GM19035 (cell line): ENCODE measurements at regions not wholly inside any gene's neighbourhood (a gene's known extent, or its start where the extent isn't known, plus 50 kb on each side); places are given as distances from the start of the nearest gene placed in this dataset.
"Not testable (repeated sequence)": the region's sequence is repeated elsewhere in the genome, so short reads cannot be mapped to it uniquely, and the experiment has no call there.

Source experiments
- ATAC-seq: cut with Tn5 transposase; IDR thresholded peaks from one replicate; pipeline ENCODE4 v1.9.1; 2021; ENCODE audit not compliant: unreplicated experiment

DNA sequence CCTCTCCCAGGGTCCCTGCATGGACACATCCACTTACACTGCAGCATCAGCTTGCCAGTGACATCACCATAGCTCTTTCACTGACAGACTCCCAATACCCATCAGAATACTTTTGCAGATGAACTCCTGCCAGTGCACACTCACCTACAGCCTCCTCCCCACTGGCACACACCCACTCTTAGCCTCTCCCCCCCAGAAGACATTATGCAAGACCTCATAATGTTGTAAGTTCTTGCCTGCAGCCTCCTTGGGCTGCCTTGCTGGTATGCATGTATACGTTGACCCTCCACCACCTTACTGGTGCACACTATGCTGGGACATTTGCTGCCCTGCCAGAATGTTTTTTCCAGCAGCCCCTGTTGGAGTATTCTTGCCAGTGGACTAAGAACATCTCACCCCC, 324.2 kb downstream of the AEBP2 start:
- ATAC-seq: no peak

DNA sequence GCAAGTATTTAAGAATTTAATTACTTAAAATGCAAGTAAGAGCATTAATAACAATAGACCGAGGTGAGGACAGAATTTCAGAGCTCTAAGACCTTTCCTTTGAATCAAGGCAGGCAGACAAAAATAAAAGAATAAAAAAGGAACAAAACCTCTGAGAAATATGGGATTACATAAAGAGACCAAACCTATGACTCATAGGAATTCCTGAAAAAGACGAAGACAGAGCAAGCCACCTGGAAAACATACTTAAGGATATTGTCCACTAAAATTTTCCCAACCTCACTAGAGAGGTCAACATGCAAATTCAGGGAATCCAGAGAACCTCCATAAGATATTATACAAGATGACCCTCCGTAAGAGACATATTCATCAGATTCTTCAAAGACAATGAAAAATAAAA, 325.1 kb downstream of the AEBP2 start:
- ATAC-seq: no peak

DNA sequence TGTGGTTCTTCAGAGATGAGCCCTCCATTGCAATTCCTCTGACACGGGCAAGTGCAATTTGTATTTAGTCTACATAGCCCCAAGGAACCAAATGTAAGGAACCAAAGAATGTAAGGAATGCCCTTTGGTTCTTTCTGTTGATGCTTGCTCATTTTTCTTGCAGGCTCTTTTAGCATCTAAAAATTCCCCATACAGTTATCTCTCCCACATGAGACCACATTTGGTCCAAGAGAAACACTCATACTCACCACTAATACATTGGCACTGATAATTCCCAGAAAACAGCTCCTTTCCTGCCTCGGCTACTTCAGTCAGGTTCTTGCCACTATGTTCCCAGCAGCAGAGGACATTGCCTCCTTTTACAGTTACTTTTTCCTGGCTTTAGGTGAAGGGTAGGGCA, 332.6 kb downstream of the AEBP2 start:
- ATAC-seq: no peak

DNA sequence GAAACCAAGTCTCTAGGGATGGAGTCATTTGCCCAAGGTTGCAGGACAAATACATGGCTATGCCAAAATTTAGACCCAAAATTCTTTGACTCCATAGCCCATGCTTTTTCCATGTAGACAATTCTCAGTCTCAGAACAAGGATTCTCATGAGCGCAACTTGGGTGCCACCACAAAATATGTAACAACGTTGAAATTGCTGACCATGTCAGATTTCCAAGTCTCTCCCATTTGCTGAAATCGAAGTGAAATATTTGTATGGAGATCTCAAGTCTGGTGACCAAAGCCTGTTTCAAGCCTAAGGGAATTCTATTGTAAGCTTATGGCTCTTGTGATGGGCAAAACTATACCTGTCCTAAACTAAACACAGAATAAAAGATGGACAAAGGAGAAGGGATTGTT, 333.5 kb downstream of the AEBP2 start:
- ATAC-seq: no peak

DNA sequence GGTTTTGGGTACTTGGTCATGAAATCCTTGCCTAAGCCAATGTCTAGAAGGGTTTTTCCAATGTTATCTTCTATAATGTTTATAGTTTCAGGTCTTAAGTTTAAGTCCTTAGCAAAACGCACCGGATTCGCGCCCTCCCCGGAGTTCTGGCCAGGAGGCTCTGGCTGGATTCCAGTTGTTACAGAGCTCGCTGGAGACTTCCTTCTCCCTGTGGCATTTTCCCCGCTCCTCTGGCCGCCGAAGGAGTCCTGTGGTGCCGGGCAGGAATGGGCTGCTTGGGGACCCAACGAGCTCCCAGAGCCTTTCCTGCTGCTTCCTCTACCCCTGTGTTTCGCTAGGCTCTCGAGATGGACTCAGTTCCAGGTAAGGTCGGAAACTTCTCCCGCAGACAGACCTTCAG, 335.9 kb downstream of the AEBP2 start:
- no peak for ATAC-seq

DNA sequence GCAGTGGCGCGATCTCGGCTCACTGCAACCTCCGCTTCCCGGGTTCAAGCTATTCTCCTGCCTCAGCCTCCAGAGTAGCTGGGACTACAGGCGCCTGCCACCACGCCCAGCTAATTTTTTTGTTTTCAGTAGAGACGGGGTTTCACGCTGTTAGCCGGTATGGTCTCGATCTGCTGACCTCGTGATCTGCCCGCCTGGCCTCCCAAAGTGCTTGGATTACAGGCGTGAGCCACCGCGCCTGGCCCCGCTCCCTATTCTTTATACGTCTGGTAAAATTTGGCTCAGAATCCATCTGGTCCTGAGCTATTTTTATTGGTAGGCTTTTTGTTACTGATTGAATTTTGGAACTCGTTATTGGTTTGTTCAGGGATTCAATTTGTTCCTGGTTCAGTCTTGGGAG, 336.7 kb downstream of the AEBP2 start:
- not testable (repeated sequence) for ATAC-seq

DNA sequence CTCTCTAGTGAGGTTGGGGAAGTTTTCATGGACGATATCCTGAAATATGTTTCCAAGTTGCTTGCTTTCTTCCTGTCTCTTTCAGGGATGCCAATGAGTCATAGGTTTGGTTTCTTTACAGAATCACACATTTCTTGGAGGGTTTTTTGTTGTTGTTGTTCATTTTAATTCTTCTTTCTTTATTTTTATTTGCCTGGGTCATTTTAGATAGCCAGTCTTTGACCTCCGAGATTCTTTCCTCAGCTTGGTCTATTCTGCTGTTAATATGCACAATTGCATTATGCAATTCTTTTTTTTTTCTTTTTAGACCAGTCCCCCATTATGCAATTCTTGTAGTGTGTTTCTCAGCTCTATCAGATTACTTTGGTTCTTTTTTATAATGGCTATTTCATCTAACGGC, 338.9 kb downstream of the AEBP2 start:
- no peak for ATAC-seq

DNA sequence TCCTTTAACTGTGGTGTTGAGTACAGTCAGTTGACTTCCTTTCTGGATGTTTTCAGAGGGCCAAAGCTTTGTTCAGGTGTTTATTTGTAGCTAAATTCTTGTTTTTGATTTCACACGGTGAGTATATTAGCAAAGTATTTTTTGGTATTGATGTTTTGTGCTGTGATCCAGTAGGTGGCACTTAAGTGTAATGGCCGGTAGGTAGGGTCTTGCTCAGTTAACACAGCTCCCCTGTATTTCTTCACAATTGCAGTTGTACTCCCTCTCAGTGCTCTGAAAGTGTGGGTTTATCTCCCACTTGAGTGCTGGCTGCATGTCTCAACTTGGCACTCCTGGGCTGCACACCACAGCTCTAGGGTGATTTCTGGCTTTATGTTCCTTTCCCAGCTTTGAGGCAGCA, 339.5 kb downstream of the AEBP2 start:
- no peak for ATAC-seq

DNA sequence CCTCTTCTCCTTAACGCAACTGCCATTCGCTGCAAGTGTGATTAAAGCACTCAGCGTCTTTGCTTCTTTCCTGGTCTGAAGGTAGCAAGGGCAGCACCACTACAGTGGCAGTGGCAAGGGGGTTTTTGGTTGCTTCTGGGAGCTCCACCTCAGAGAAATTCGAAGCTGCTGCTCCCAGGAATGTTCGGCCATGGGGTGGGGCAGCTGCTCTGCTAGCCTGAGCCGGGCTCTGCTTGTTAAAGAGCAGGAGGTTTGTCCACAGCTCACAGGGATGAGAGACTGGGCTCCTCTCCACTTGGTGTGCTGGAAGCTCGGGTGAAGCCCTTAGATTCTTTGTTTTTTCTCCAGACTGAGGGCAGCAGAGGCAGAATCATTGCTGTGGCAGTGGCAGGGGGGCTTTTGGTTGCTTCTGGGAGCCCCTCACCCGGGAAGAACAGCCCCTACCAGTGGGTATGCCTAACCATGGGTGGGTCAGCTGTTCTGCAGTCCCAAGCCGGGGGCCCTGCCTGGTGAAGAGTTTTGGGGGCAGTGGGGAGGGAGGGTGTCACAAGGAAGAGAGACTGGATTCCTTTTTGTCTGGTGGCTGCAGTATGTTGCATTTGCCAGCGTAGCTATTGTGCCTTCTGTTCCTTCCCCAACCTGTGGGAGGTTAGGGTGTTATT, 340.2 kb downstream of the AEBP2 start:
- ATAC-seq: no peak

DNA sequence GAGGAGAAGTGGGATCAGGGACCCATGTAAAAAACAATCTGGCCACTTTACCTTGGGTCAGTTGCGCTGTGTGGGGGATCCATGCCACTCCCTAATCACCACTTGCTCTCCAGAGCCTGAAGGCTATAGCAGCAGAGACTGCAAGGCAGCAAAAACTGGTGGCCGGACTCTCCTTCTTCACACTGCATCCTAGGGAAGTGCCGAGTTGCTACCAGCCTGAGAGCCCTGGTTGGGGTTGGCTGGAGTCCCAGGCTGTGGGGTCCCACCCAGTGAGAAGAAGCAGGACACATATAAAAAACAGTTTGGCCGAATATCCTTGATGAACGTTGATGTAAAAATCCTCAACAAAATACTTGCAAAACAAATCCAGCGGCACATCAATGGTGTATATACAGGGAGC, 341.2 kb downstream of the AEBP2 start:
- ATAC-seq: no peak

DNA sequence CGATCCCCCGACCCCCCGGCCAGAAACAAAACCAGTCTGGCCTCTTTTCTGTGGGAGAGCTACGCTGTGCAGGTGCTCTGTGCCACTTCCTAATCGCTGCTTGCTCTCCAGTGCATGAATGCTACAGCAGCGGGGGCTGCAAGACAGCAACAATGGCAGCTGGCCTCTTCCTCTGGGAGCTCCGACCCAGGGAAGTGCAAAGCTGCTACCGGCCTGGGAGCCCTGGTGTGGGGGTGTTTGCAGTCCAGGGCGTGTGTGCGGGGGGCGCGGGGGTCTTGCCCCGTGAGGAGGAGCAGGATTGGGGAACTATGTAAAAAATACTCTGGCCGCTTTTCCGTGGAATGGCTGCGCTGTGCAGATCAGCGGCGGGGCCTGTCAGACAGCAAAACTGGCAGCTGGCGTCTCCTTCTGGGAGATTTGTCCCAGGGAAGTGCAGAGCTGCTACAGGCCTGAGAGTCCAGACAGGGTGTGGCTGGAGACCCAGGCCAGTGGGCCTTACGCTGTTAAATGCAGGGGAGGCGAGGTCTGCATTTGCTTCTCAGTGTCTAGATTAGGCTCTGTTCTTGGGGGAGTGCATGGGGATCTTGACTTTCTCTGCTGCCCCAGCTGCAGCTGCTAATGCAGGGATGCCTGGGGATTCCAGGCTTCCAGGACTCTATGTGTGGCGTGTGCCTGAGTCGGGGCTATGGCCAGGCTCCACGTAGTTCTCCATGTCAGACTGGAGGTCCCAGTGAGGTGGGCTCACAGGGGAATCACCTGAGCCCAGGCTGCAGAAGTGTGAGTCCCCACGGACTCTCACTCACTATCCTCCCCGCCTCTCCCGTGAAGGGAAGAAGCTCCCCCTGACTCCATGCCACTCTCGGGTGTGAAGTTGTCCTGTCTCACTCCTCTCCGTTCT, 344.5 kb downstream of the AEBP2 start:
- no peak for ATAC-seq

DNA sequence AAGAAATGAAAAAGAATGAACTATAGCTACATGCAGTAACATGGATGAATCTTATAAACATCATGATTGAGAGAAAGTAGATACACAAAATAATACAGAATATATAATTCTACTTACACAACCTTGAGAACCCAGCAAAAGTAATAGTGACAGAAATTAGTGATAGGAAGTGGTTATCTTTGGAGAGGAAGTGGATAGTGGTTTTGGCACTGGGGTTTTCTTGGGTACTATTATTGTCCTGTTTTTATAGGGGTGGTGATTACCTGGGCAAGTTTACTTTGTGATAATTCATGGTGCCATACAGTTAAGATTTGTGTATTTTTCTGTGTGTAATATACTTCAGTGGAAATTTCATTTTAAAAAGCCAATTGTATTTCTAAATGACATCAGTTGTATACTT, 352.7 kb downstream of the AEBP2 start:
- ATAC-seq: no peak

DNA sequence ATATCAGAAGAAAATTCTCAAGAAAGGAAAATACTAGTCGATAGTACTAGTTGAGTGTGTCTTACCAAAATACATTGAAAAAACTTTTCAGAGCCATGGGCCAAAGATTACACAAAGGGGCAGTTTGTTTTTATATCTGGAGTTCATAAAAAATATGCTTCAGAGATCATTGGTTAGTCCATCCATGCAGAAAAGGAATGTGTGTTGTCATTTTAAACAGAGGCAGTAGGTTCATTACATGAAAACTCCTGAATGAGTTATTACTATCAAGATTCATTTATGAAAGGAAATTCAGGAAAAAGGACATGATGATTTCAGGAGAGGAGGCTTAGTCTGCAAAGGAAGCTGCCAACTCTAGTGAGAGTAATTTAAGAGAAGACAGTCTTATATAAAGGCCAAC, 354.8 kb downstream of the AEBP2 start:
- no peak for ATAC-seq

DNA sequence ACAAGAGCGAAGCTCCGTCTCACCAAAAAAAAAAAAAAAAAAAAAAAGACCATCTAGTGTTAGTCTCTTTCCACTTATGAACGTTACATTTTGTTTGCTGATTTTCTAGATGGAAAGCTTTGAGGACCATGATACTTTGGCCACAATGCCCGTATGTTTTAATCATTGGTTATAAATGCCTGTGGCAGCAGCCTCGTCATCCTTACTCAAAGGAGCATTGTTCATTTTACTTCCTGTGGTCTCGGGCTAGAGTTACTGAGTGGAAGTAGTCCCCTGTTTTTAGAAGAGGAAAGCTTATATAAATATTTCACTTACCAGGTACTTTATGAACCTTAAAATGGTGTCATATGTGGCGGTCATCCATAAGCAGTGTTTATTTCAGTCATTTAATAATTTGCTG, 359.9 kb downstream of the AEBP2 start:
- ATAC-seq: no peak

DNA sequence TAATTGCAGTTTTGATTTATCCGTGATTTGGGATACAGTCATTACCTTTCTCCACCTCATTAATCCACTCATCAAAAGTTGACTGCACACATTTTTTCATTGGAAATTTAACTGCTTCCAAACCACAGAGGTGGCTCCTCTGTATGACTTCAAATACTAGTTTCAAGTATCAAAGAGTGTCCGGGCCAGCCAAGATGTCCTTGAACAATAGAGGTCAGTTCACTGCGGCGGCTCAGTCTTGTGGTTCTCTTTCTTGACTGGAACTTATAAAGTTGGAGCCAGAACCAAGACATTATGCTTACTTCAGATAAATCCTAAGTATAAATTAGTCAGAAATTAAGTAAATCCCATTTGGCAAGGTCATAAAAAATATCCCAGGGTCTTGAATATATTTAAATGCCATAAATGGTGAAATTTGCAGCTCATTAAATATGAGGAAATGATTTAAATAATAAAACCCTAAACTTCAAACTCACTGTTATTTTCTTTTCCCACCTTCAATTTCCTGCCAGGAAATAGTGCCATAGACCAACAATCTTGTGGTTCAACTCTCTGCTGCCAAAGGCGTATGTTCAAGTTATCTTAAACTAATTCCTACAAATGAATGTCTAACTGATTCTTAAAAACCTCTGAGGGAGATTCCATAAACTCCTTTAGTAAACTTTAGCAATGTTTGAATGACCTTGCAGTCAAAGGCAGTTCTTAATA, 360.8 kb downstream of the AEBP2 start:
- no peak for ATAC-seq

DNA sequence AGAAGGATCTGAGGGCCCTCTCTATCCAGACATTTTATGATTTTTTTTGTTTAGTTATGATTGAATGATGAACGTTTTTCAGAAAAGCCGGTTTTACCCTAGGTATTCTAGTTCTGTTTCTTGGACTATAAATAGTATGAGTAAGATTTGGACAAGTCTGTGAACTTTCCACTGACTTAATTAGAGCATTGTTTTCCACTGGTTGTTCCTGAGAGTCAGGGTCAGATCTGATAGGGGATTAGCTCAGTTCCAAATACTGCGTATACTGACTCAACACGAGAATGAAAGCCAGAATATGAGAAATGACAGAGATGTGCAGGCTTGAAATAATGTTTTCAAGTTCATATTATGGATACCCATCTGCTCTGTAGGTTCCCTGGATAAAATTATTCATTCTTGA, 361.6 kb downstream of the AEBP2 start:
- ATAC-seq: no peak

DNA sequence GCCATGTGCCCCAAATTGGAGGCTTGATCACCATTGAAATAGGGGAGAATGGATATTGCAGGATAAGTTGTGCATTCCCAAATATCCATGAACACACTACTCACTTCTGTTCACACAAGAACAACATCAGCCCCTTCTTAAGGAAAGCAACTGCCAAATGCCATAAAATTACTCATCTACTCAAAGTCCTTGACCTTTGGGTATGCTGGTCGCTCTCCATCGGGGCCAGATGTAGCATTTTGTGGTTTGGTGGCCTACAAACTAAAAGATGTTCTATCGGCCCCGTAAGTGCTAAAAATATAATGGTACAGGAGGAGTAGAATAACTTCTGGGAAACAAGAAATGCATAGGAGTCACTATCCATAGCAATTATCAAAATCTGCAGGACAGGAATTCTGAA, 362.6 kb downstream of the AEBP2 start:
- no peak for ATAC-seq

DNA sequence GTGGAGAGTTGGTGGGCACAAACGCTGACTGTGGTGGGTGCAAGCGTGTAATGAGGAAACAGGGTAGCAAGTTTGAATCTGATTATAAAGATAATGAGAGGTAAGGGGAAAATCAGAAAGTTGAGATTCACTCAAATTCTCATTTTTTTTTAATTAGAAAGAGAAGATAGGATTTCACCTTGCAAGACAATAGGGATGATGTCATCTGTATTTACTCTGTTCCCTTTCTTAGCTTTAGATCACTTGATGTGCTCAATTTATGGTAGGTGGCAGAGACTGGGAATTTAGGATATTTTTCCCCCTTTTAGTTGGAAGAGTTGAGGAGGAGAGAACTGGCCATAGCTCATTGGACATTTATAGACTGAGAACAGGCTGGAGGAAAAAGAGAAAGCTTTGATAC, 363.6 kb downstream of the AEBP2 start:
- no peak for ATAC-seq

DNA sequence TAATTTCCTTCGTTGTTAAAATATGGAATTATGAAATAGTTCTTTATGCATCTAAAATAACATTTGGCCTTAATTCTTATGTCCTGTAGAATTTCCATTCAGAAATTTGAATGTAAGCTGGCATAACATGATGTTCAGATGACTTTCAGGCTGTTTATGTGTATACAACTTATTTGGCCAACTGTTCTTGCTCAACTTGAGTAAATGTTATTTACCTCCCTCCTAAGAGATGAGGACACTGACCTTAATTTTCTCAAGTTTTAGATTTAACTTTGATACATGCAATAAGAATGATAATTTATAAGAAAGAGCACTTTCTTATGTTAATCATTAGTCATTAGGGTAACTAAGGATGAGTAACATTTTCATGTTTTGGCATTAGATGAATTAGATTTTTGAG, 365.4 kb downstream of the AEBP2 start:
- ATAC-seq: no peak

DNA sequence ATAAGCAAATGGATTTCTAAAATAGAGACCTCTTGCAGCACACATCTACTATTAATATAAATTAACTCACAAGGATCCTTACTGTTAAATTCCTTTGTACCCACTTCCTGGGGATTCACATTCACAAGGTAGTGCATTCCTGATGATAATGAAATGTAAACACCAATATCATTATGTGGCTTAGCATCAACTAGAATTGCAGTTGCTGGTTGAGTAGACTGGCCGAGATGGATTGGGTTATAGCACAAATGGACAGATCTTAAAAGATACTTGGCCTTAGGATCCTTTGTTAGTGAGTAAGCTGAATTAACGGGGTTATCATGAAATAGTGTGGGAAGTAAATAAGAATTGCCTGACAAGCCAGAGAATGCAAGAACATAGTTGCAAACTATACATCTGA, 369.1 kb downstream of the AEBP2 start:
- ATAC-seq: no peak

DNA sequence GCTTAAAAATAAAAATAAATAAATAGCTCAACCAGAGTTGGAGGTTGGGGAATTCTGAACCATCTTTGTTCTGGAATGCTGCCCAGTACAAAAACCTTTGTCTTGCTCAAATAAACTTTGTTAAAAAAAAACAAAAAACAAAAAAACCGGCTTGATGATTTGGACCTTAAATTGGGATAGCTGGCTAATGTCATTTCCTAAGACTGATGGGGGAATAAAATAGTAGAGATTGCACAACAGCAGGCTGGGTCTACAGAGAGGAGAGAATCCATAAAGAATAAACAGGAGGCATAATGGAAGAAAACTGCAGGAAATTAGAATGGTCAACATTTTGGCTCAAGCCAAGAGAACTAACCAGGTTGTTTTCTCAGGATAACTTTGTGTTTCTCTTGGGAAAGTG, 370.9 kb downstream of the AEBP2 start:
- no peak for ATAC-seq

DNA sequence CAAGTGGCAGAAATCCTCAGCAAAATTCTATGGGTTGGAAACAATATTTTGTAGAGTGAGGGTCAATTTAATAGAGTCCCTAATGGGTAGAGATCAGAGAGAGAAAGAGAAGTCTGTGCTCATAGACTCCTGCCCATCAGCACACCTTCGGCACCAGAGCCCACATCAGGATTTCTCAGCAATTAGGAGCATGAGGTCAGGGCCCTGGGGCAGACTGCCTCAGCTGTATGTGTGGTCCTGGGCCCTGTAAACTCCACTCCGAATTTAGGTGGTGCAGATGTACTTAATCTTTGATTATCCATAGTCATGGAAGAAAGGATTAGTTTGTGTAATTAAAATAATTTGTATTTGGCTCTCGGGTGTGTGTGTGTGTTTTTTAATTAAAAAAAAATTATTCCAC, 372.6 kb downstream of the AEBP2 start:
- no peak for ATAC-seq
